GM18858 (cell line): ENCODE measurements at regions not wholly inside any gene's neighbourhood (a gene's known extent, or its start where the extent isn't known, plus 50 kb on each side); places are given as distances from the start of the nearest gene placed in this dataset.

Experiments used
- ATAC-seq: cut with Tn5 transposase; IDR thresholded peaks from one replicate; pipeline ENCODE4 v1.9.1; 2021; ENCODE audit not compliant: unreplicated experiment

GRCh38 chr2:150627526-150627925 lies 140.1 kb upstream of the RND3 start:
- ATAC-seq: no peak

GRCh38 chr2:150626934-150627411 lies 139.5 kb upstream of the RND3 start:
- ATAC-seq: no peak

GRCh38 chr2:150625741-150626140 lies 138.3 kb upstream of the RND3 start:
- ATAC-seq: no peak

- no peak for ATAC-seq
Measured at GRCh38 chr2:150625303-150625702, 137.8 kb upstream of the RND3 start.

GRCh38 chr2:150624001-150624401 lies 136.5 kb upstream of the RND3 start:
- ATAC-seq: peak; percentile 61

- no peak for ATAC-seq
Measured at GRCh38 chr2:150621526-150622213, 134.2 kb upstream of the RND3 start.

GRCh38 chr2:150620855-150621254 lies 133.4 kb upstream of the RND3 start:
- ATAC-seq: no peak

- ATAC-seq: no peak
Measured at GRCh38 chr2:150620416-150620815, 132.9 kb upstream of the RND3 start.

- ATAC-seq: no peak
Measured at GRCh38 chr2:150619607-150620330, 132.3 kb upstream of the RND3 start.

GRCh38 chr2:150618245-150618895 lies 130.9 kb upstream of the RND3 start:
- no peak for ATAC-seq

GRCh38 chr2:150617351-150617978 lies 130.0 kb upstream of the RND3 start:
- no peak for ATAC-seq

GRCh38 chr2:150612957-150613710 lies 125.7 kb upstream of the RND3 start:
- ATAC-seq: no peak

- peak; percentile 66 for ATAC-seq
Measured at GRCh38 chr2:150610670-150611279, 123.3 kb upstream of the RND3 start.

- ATAC-seq: no peak
Measured at GRCh38 chr2:150609831-150610582, 122.5 kb upstream of the RND3 start.

- no peak for ATAC-seq
Measured at GRCh38 chr2:150608341-150608740, 120.9 kb upstream of the RND3 start.

GRCh38 chr2:150607390-150607811 lies 119.9 kb upstream of the RND3 start:
- no peak for ATAC-seq

- no peak for ATAC-seq
Measured at GRCh38 chr2:150606380-150607060, 119.1 kb upstream of the RND3 start.

- ATAC-seq: no peak
Measured at GRCh38 chr2:150605664-150606063, 118.2 kb upstream of the RND3 start.
